GM12873 (cell line): ENCODE measurements at regions not wholly inside any gene's neighbourhood (a gene's known extent, or its start where the extent isn't known, plus 50 kb on each side); places are given as distances from the start of the nearest gene placed in this dataset.

Experiments
- TF ChIP-seq, protein P1 (sequence below): IDR thresholded peaks from 2 replicates; pipeline ENCODE4 v1.5.1; 2012; ENCODE audit warnings: low read depth, mild to moderate bottlenecking, moderate library complexity, low read length, control low read depth; ENCODE audit not compliant: insufficient read depth; ENCODE audit errors: missing control alignments

GRCh38 chr9:22382331-22382730 is 64.3 kb upstream of the DMRTA1 start:
- TF ChIP-seq, protein P1, sequence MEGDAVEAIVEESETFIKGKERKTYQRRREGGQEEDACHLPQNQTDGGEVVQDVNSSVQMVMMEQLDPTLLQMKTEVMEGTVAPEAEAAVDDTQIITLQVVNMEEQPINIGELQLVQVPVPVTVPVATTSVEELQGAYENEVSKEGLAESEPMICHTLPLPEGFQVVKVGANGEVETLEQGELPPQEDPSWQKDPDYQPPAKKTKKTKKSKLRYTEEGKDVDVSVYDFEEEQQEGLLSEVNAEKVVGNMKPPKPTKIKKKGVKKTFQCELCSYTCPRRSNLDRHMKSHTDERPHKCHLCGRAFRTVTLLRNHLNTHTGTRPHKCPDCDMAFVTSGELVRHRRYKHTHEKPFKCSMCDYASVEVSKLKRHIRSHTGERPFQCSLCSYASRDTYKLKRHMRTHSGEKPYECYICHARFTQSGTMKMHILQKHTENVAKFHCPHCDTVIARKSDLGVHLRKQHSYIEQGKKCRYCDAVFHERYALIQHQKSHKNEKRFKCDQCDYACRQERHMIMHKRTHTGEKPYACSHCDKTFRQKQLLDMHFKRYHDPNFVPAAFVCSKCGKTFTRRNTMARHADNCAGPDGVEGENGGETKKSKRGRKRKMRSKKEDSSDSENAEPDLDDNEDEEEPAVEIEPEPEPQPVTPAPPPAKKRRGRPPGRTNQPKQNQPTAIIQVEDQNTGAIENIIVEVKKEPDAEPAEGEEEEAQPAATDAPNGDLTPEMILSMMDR, result no peak

GRCh38 chr9:22383718-22384117 is 62.9 kb upstream of the DMRTA1 start:
- TF ChIP-seq, protein P1, result no peak

- TF ChIP-seq, protein P1, result no peak
Observed at GRCh38 chr9:22389271-22389670, 57.4 kb upstream of the DMRTA1 start.

DNA sequence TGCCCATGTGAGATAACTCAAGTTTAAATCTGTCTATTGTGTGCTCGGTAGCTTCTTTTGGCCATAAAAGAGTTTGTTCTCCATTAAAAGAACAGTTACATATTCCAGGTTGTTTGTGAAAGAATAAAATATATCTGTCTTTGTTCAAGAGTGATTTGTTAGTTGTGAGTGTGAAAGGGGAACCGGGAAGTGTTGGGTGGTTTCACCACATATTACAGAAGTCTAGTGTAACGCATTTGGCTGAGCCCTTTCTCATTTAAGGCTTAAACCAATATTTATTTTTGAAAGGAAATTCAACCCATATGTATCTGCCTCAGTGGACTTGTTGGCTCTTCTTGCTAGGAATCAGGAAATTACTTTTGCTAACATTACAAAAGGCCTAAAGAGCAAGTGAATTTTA is 54.1 kb upstream of the DMRTA1 start:
- TF ChIP-seq, protein P1, result no peak

- TF ChIP-seq, protein P1, result no peak
Observed at GRCh38 chr9:22395687-22396141, 50.9 kb upstream of the DMRTA1 start.
